OCI-LY3 (cell line): ENCODE measurements at regions not wholly inside any gene's neighbourhood (a gene's known extent, or its start where the extent isn't known, plus 50 kb on each side); places are given as distances from the start of the nearest gene placed in this dataset.

ENCODE experiments used
- H2AFZ ChIP-seq: fragments of 200-600, 300-600 bp; shearing (Covaris generic); 2 replicates; pipeline ENCODE4 v1.6.0; 2014; ENCODE audit warnings: antibody characterized with exemption, low read depth, low read length
- H3K27ac ChIP-seq: fragments of 200-600, 300-600 bp; sonication (generic); 2 replicates; pipeline ENCODE4 v1.5.1; 2014; ENCODE audit warnings: mild to moderate bottlenecking, low read length, moderate library complexity, mixed read lengths
- H3K27me3 ChIP-seq: fragments of 200-600, 300-600 bp; sonication (generic); 2 replicates; pipeline ENCODE4 v1.6.1; 2014; ENCODE audit warnings: low read depth, low read length, mixed read lengths
- H3K36me3 ChIP-seq: fragments of 200-600, 300-600 bp; sonication (generic); replicated peaks from 2 replicates; pipeline ENCODE3; 2014; ENCODE audit warnings: low read depth, low read length, mixed read lengths
- H3K4me1 ChIP-seq: fragments of 300-600, 200-600 bp; sonication (generic); 2 replicates; pipeline ENCODE4 v1.6.1; 2014; ENCODE audit warnings: low read length, mixed read lengths
- H3K4me2 ChIP-seq: fragments of 200-600, 300-600 bp; sonication (generic); 2 replicates; pipeline ENCODE4 v1.6.1; 2014; ENCODE audit warnings: low read length, mixed read lengths
- H3K4me3 ChIP-seq: fragments of 300-600, 200-600 bp; sonication (generic); 2 replicates; pipeline ENCODE4 v1.5.1; 2014; ENCODE audit warnings: antibody characterized with exemption, mild to moderate bottlenecking, low read length, moderate library complexity
- H3K79me2 ChIP-seq: fragments of 300-600, 200-600 bp; shearing (Covaris generic); 2 replicates; pipeline ENCODE4 v1.6.1; 2014; ENCODE audit warnings: mild to moderate bottlenecking, low read length, mixed read lengths
- H3K9ac ChIP-seq: fragments of 300-600, 200-600 bp; shearing (Covaris generic); 2 replicates; pipeline ENCODE4 v1.6.0; 2014; ENCODE audit warnings: mild to moderate bottlenecking, low read length, moderate library complexity
- H3K9me3 ChIP-seq: fragments of 200-600, 300-600 bp; shearing (Covaris generic); 2 replicates; pipeline ENCODE4 v1.6.1; 2014; ENCODE audit warnings: low read length, mixed read lengths; ENCODE audit not compliant: insufficient read depth
- H4K20me1 ChIP-seq: fragments of 200-600, 300-600 bp; sonication (generic); 2 replicates; pipeline ENCODE4 v1.6.1; 2016; ENCODE audit warnings: low read length, mixed read lengths; ENCODE audit not compliant: insufficient read depth
- CTCF ChIP-seq: fragments of 200-600, 300-600 bp; sonication (generic); IDR thresholded peaks from 2 replicates; pipeline ENCODE4 v1.5.1; 2014; ENCODE audit warnings: antibody characterized with exemption, low read length, low read depth
- EZH2phosphoT487 ChIP-seq: fragments of 200-600 bp; shearing (Covaris generic); IDR thresholded peaks from 2 replicates; pipeline ENCODE4 v1.6.1; 2018; ENCODE audit warnings: antibody characterized with exemption, mixed run types, low read depth

DNA sequence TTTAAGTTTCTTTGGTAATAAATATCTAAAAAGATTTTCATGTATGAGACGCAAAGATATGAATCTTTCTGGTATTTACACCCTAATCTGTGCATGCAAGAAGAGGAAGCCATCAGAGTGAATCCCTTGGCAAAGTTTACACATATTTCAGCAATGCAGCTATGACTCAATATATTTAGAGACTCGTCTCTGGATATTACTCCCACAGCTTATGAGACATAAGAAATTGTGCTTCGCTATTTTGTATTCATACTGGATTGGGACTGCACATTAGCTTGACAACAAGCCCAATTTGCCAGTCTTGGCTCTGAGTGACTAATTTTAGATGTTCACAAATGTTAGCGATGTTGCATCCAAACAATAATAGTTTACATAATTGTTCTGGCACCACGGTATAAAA, 532.0 kb downstream of the CDH11 start:
- Histone ChIP-seq H3K36me3 (no peaks in the 10 kb centered on the region), H3K4me3 (no peak overlapping the region), H3K27me3 (no peaks in the 10 kb centered on the region), H3K27ac (no peak overlapping the region), H3K9me3 (no peaks in the 10 kb centered on the region), H3K4me1 (no peaks in the 10 kb centered on the region), H4K20me1 (no peaks in the 10 kb centered on the region), H2AFZ (no peak overlapping the region), H3K4me2 (no peak overlapping the region), H3K79me2 (no peaks in the 10 kb centered on the region), H3K9ac (no peak overlapping the region)
- TF ChIP-seq EZH2phosphoT487 (no peak), CTCF (no peak)

GRCh38 chr16:64586781-64587180, 535.1 kb downstream of the CDH11 start:
- Histone ChIP-seq H3K27ac (no peak overlapping the region), H2AFZ (no peak overlapping the region), H4K20me1 (no peaks in the 10 kb centered on the region), H3K27me3 (no peaks in the 10 kb centered on the region), H3K9ac (no peak overlapping the region), H3K9me3 (no peaks in the 10 kb centered on the region), H3K4me1 (no peaks in the 10 kb centered on the region), H3K36me3 (no peaks in the 10 kb centered on the region), H3K4me3 (no peak overlapping the region), H3K79me2 (no peaks in the 10 kb centered on the region), H3K4me2 (no peak overlapping the region)
- no peak for TF ChIP-seq CTCF
- TF ChIP-seq EZH2phosphoT487, result no peak

GRCh38 chr16:64585367-64585766, 536.5 kb downstream of the CDH11 start:
- Histone ChIP-seq H3K27me3 (no peaks in the 10 kb centered on the region), H3K4me1 (no peaks in the 10 kb centered on the region), H2AFZ (no peak overlapping the region), H3K9me3 (no peaks in the 10 kb centered on the region), H3K27ac (no peak overlapping the region), H3K9ac (no peak overlapping the region), H3K36me3 (no peaks in the 10 kb centered on the region), H3K4me3 (no peak overlapping the region), H4K20me1 (no peaks in the 10 kb centered on the region), H3K4me2 (no peak overlapping the region), H3K79me2 (no peaks in the 10 kb centered on the region)
- TF ChIP-seq CTCF, result no peak
- TF ChIP-seq EZH2phosphoT487, result no peak

DNA sequence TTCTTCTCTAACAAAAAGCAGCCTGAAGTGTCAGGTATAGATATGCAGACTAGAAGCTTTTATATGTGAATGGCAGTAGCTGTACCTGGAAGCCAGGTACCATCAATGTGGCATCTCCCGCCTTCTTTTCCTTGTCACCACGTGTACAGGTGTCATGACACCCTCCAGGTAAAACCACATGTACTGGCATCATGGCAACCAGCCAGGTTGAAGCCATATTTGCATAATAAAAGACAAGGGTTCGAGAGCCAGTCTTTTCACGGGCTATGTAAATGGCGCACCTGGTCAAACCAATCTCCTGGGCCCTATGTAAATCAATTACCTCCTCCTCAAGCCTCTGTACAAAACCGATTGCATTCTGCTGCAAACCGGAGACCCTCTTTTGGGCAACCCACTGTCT, 541.3 kb downstream of the CDH11 start:
- Histone ChIP-seq H2AFZ (no peak overlapping the region), H3K9ac (no peak overlapping the region), H3K27me3 (no peaks in the 10 kb centered on the region), H3K9me3 (no peaks in the 10 kb centered on the region), H3K4me1 (no peaks in the 10 kb centered on the region), H3K36me3 (no peaks in the 10 kb centered on the region), H4K20me1 (no peaks in the 10 kb centered on the region), H3K27ac (no peak overlapping the region), H3K4me2 (no peak overlapping the region), H3K79me2 (no peaks in the 10 kb centered on the region), H3K4me3 (no peak overlapping the region)
- TF ChIP-seq EZH2phosphoT487, result no peak
- TF ChIP-seq CTCF, result no peak
